ENCODE measurements at regions not wholly inside any gene's neighbourhood (a gene's known extent, or its start where the extent isn't known, plus 50 kb on each side); places are given as distances from the start of the nearest gene placed in this dataset.

- TF ChIP-seq AFF4 (CRISPR knock-in tag; IDR thresholded peaks at IDR 0.05), result no peak
- TF ChIP-seq CBFA2T2 (conservative IDR thresholded peaks at IDR 0.05), result no peak
- peak; percentile 89 for TF ChIP-seq C11orf30 (IDR thresholded peaks at IDR 0.05; ENCODE audit: low read depth)
- TF ChIP-seq NONO (IDR thresholded peaks at IDR 0.05; ENCODE audit: low read depth in 2 of 2, low read length in 1 of 2), result no peak
- no peak for TF ChIP-seq ZNF584 (CRISPR knock-in tag; IDR thresholded peaks at IDR 0.05; ENCODE audit: low read depth)
- no peak for TF ChIP-seq HMG20B (CRISPR knock-in tag; IDR thresholded peaks at IDR 0.05)
- TF ChIP-seq ZBTB40 (IDR thresholded peaks at IDR 0.05), result peak; percentile 82
- TF ChIP-seq ZBTB40 (CRISPR knock-in tag; IDR thresholded peaks at IDR 0.05), result no peak
- no peak for TF ChIP-seq FOXP1 (CRISPR knock-in tag; IDR thresholded peaks at IDR 0.05)
- no peak for TF ChIP-seq FOXA1 (IDR thresholded peaks at IDR 0.05; ENCODE audit: borderline replicate concordance)
- no peak for TF ChIP-seq HBP1 (CRISPR knock-in tag; IDR thresholded peaks at IDR 0.05)
These were observed 80.3 kb upstream of the DCLK2 start (continued) for GRCh38 chr4:149997881-149998421.

All from K562 (cell line).